K562 (cell line): ENCODE measurements at regions not wholly inside any gene's neighbourhood (a gene's known extent, or its start where the extent isn't known, plus 50 kb on each side); places are given as distances from the start of the nearest gene placed in this dataset.

Experiments used
- ATAC-seq: fragments of 200-7000 bp; cut with Tn5 transposase; 3 replicates; pipeline ENCODE4 v1.9.1; 2020; ENCODE audit warnings: moderate library complexity
- BruUV-seq: library from RNA; stranded (reverse); fragments of 400-500 nt; replicated peaks from 2 replicates; lab custom pipeline; 2021; lab: Mats Ljungman, UMichigan
- CTCF ChIA-PET: fragments of 300-600 bp; formaldehyde crosslinking; extraction: SDS; loops from one replicate; lab custom pipeline; 2021; ENCODE audit warnings: low intra/inter-chr PET ratio; lab: Yijun Ruan, JAX
- POLR2A ChIA-PET: fragments of 300-600, 350-650 bp; sonication (Branson Sonifier 250); formaldehyde crosslinking; extraction: SDS; loops from one replicate; lab custom pipeline; 2021; ENCODE audit warnings: antibody characterized with exemption, inconsistent platforms; lab: Yijun Ruan, JAX
- DNase-seq, 4 experiments: peaks; one replicate each; pipeline versions ENCODE4 v3.0.0 to v3.0.0-alpha.2; 2011 to 2018; ENCODE audit warnings: low spot score in 3 of 4, mixed read lengths in 3 of 4; ENCODE audit errors: extremely low read depth in 1 of 4
- FAIRE-seq: peaks from 2 replicates; lab custom pipeline; 2011; peaks lifted over from hg19 to GRCh38; lab: Jason Lieb, UNC
- H2AFZ ChIP-seq: 2 replicates; pipeline ENCODE4 v1.6.0; 2011; ENCODE audit warnings: low read depth, low read length, control low read depth, inconsistent platforms
- H3K27ac ChIP-seq: fragments of 200-600 bp; 3 replicates; pipeline ENCODE4 v1.8.0; 2011; ENCODE audit warnings: low read depth, mild to moderate bottlenecking, control low read depth, inconsistent platforms, low read length, moderate library complexity, mixed read lengths; ENCODE audit errors: extremely low read depth
- H3K27me3 ChIP-seq, 2 experiments: fragments of 300-600 bp in 1 of 2; 2 replicates in 1 of 2; 3 replicates in 1 of 2; pipeline versions ENCODE4 v1.6.0 to v1.8.0; 2011; ENCODE audit warnings: inconsistent platforms in 2 of 2, low read length in 2 of 2, mild to moderate bottlenecking in 1 of 2, mixed read lengths in 1 of 2, moderate library complexity in 1 of 2; ENCODE audit not compliant: control insufficient read depth in 2 of 2, insufficient read depth in 2 of 2
- H3K36me3 ChIP-seq: fragments of 300-600 bp; 3 replicates; pipeline ENCODE4 v1.8.0; 2011; ENCODE audit warnings: mild to moderate bottlenecking, low read length, inconsistent platforms; ENCODE audit not compliant: control insufficient read depth, insufficient read depth
- H3K4me1 ChIP-seq, 2 experiments: fragments of 200-600 bp in 1 of 2; replicated peaks in 1 of 2; 2 replicates in 1 of 2; 3 replicates in 1 of 2; pipeline versions ENCODE4 v1.5.1 to v1.8.0; 2011; ENCODE audit warnings: inconsistent platforms in 2 of 2, low read length in 2 of 2, mild to moderate bottlenecking in 1 of 2, mixed read lengths in 1 of 2, moderate library complexity in 1 of 2; ENCODE audit not compliant: control insufficient read depth in 2 of 2, insufficient read depth in 2 of 2
- H3K4me2 ChIP-seq: 2 replicates; pipeline ENCODE4 v1.6.1; 2011; ENCODE audit warnings: low read length, control low read depth, inconsistent platforms, mixed read lengths; ENCODE audit not compliant: insufficient read depth
- H3K4me3 ChIP-seq: fragments of 200-600 bp; sonication (generic), shearing (Covaris generic); 2 replicates; pipeline ENCODE4 v1.5.1; 2016; ENCODE audit warnings: control low read depth, inconsistent platforms
- H3K79me2 ChIP-seq: fragments of 200-600 bp; 3 replicates; pipeline ENCODE4 v1.8.0; 2011; ENCODE audit warnings: low read length, inconsistent platforms; ENCODE audit not compliant: control insufficient read depth, insufficient read depth
- H3K9ac ChIP-seq, 2 experiments: 2 replicates each; pipeline versions ENCODE4 v1.6.0 to v1.6.1; 2011; ENCODE audit warnings: low read depth in 2 of 2, low read length in 2 of 2, control low read depth in 1 of 2, inconsistent platforms in 1 of 2, mild to moderate bottlenecking in 1 of 2, mixed read lengths in 1 of 2; ENCODE audit not compliant: insufficient read depth in 1 of 2
- H3K9me1 ChIP-seq: one replicate; pipeline ENCODE4 v1.6.0; 2011; ENCODE audit warnings: inconsistent platforms, mild to moderate bottlenecking, low read length, moderate library complexity; ENCODE audit not compliant: control insufficient read depth, insufficient read depth
- H3K9me3 ChIP-seq: replicated peaks from 2 replicates; pipeline ENCODE4 v1.5.1; 2011; ENCODE audit warnings: low read depth, low read length, inconsistent platforms; ENCODE audit not compliant: control insufficient read depth, insufficient read depth
- H4K20me1 ChIP-seq: replicated peaks from 2 replicates; pipeline ENCODE4 v1.6.1; 2011; ENCODE audit warnings: low read length, inconsistent platforms, mixed read lengths; ENCODE audit not compliant: control insufficient read depth, insufficient read depth
- CREM ChIP-seq: IDR thresholded peaks from 2 replicates; pipeline ENCODE4 v1.6.1; 2014; ENCODE audit warnings: antibody characterized with exemption, low read depth
- ESRRA ChIP-seq: fragments of 450-650 bp; IDR thresholded peaks from 2 replicates; pipeline ENCODE4 v1.6.1; 2014; ENCODE audit warnings: low read depth, mild to moderate bottlenecking, moderate library complexity, borderline replicate concordance
- EZH2 ChIP-seq: IDR thresholded peaks from 2 replicates; pipeline ENCODE4 v1.6.1; 2012; ENCODE audit warnings: low read depth, mild to moderate bottlenecking, inconsistent platforms, low read length, borderline replicate concordance
- HSF4 ChIP-seq: fragments of 250-450 bp; sonication (Bioruptor Pico); IDR thresholded peaks from 2 replicates; pipeline ENCODE4 v2.1.2; 2022; ENCODE audit warnings: mild to moderate bottlenecking, moderate library complexity, borderline replicate concordance
- RBBP5 ChIP-seq: fragments of 200-600 bp; sonication (generic); IDR thresholded peaks from 2 replicates; pipeline ENCODE4 v1.6.1; 2012; ENCODE audit warnings: borderline replicate concordance, mild to moderate bottlenecking, low read length, control low read depth, inconsistent platforms; ENCODE audit not compliant: insufficient read depth, poor library complexity, severe bottlenecking
- RBM25 ChIP-seq: fragments of 200-400 bp; formaldehyde crosslinking; IDR thresholded peaks from 2 replicates; pipeline ENCODE4 v1.6.1; 2018; ENCODE audit warnings: low read length, low read depth, moderate library complexity; ENCODE audit not compliant: severe bottlenecking
- SFPQ ChIP-seq: fragments of 200-400 bp; formaldehyde crosslinking; IDR thresholded peaks from 2 replicates; pipeline ENCODE4 v1.6.1; 2017; ENCODE audit warnings: mild to moderate bottlenecking, low read depth, low read length, moderate library complexity
- SNRNP70 ChIP-seq: fragments of 200-400 bp; formaldehyde crosslinking; optimal IDR thresholded peaks from 2 replicates; pipeline ENCODE3; 2017; ENCODE audit warnings: low read depth, low read length
- SRSF1 ChIP-seq: fragments of 200-400 bp; formaldehyde crosslinking; IDR thresholded peaks from 2 replicates; pipeline ENCODE4 v1.6.1; 2017; ENCODE audit warnings: mild to moderate bottlenecking, low read depth, low read length, moderate library complexity
- TAF7 ChIP-seq: fragments of 450-650 bp; IDR thresholded peaks from 2 replicates; pipeline ENCODE4 v1.6.1; 2016; ENCODE audit warnings: missing genetic modification characterization, missing compliant biosample characterization
- TAF9B ChIP-seq: fragments of 450-650 bp; IDR thresholded peaks from 2 replicates; pipeline ENCODE4 v1.6.1; 2018; ENCODE audit warnings: mild to moderate bottlenecking; ENCODE audit not compliant: partially characterized antibody
- TCF3 ChIP-seq: sonication (generic); formaldehyde crosslinking; IDR thresholded peaks from 2 replicates; pipeline ENCODE4 v1.4.0; 2020; ENCODE audit warnings: mild to moderate bottlenecking, missing genetic modification reagents
- ZNF766 ChIP-seq: fragments of 200-800 bp; sonication (Bioruptor generic); conservative IDR thresholded peaks from 2 replicates; pipeline ENCODE4 v1.6.1; 2016; ENCODE audit warnings: missing genetic modification characterization, missing compliant biosample characterization
- whole genome bisulfite sequencing: fragments of 100-300 bp; shearing (Covaris generic); methylation state at CpG from one replicate; pipeline ENCODE4 v1.1.6; 2016; ENCODE audit warnings: low coverage, mixed read lengths; ENCODE audit not compliant: insufficient coverage; ENCODE audit errors: missing lambda C conversion rate; 5-methylcytosine and 5-hydroxymethylcytosine counted together
- in situ Hi-C: fragments of 300-500 bp; cut with MboI; formaldehyde crosslinking; loops from 4 replicates; pipeline ENCODE4 v1.15.0; 2018; ENCODE audit warnings: inconsistent platforms, mixed read lengths
- intact Hi-C: fragments of 100-400 bp; cut with micrococcal nuclease; formaldehyde crosslinking; loops from 2 replicates; pipeline ENCODE4 v1.14.2; 2022
- TF ChIP-seq, protein P1 (sequence below), 2 experiments: fragments of 200-800 bp in 1 of 2; sonication (Bioruptor generic) in 1 of 2; sonication (generic) in 1 of 2; formaldehyde crosslinking in 1 of 2; IDR thresholded peaks in 1 of 2; conservative IDR thresholded peaks in 1 of 2; 2 replicates each; pipeline versions ENCODE4 v1.5.0 to v1.6.1; 2016 to 2020; ENCODE audit warnings: missing compliant biosample characterization in 1 of 2, missing genetic modification characterization in 1 of 2, missing genetic modification reagents in 1 of 2

DNA sequence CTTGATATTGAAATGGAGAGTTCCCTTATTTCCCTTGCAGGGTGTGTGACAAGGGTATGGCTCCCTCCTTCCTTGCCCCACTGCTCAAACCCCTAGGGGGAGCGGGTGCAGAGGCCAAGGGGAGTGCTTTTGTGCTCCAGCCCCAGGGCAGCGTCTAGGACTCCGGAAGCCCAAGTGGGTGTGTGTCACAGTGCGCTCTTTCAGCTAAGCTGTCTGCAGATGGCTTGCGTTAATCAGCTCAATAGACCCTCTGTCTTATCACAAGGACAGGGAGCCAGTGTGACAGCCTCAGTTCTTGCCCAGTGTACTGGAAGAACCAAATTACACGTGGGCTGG, 523.6 kb upstream of the LMCD1 start:
- DNase-seq = no peak
- intact Hi-C loops (no loop called here), in situ Hi-C loops (no loop called here)
- POLR2A ChIA-PET = no interaction called here
- TF ChIP-seq CREM (no peak), RBM25 (no peak), TAF9B (no peak), RBBP5 (no peak), HSF4 (CRISPR knock-in tag) (no peak), EZH2 (no peak), TAF7 (tag) (no peak), SFPQ (no peak), SRSF1 (no peak), TCF3 (CRISPR knock-in tag) (no peak), SNRNP70 (no peak), ZNF766 (CRISPR knock-in tag) (no peak), ESRRA (no peak)
- TF ChIP-seq, protein P1, sequence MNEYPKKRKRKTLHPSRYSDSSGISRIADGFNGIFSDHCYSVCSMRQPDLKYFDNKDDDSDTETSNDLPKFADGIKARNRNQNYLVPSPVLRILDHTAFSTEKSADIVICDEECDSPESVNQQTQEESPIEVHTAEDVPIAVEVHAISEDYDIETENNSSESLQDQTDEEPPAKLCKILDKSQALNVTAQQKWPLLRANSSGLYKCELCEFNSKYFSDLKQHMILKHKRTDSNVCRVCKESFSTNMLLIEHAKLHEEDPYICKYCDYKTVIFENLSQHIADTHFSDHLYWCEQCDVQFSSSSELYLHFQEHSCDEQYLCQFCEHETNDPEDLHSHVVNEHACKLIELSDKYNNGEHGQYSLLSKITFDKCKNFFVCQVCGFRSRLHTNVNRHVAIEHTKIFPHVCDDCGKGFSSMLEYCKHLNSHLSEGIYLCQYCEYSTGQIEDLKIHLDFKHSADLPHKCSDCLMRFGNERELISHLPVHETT (CRISPR knock-in tag; conservative IDR thresholded peaks at IDR 0.05 in 1 of 2, IDR thresholded peaks at IDR 0.05 in 1 of 2) = no peak
- H2AFZ ChIP-seq = no peak overlapping the region
- H3K4me1 ChIP-seq = no peaks in the 10 kb centered on the region
- no peak for FAIRE-seq
- H3K9me3 ChIP-seq = no peaks in the 10 kb centered on the region
- no peaks in the 10 kb centered on the region for H4K20me1 ChIP-seq
- H3K36me3 ChIP-seq = no peaks in the 10 kb centered on the region
- no peak overlapping the region for H3K4me3 ChIP-seq
- H3K27ac ChIP-seq = no peak overlapping the region
- no peak for ATAC-seq
- BruUV-seq = no TSS peak
- no peaks in the 10 kb centered on the region for H3K9me1 ChIP-seq
- H3K4me2 ChIP-seq = no peak overlapping the region
- no peak overlapping the region for H3K9ac ChIP-seq
- H3K27me3 ChIP-seq = no peaks in the 10 kb centered on the region
- CTCF ChIA-PET = no interaction called here
- WGBS = 0% methylated on average over 6 of the region's 6 CpGs
- no peaks in the 10 kb centered on the region for H3K79me2 ChIP-seq
